Right lobe of liver (tissue), 4 donors: ENCODE measurements at regions not wholly inside any gene's neighbourhood (a gene's known extent, or its start where the extent isn't known, plus 50 kb on each side); places are given as distances from the start of the nearest gene placed in this dataset.

ENCODE experiments used
- CTCF ChIP-seq, 4 donors: fragments of 200-600 bp in 3 of 4; fragments of 450-650 bp in 1 of 4; IDR thresholded peaks; one replicate each; pipeline versions ENCODE4 v1.5.1 to v1.8.0; 2016 to 2022; ENCODE audit warnings: antibody characterized with exemption in 4 of 4, mild to moderate bottlenecking in 2 of 4
- POLR2A ChIP-seq: fragments of 450-650 bp; IDR thresholded peaks from one replicate; pipeline ENCODE4 v1.6.1; 2017; ENCODE audit warnings: antibody characterized with exemption, mild to moderate bottlenecking
- donor health status: DM: no; HTN: no; CAD: no.
- donor health status: DM: no; HTN: no; CAD: no.
- donor health status: DM: no; HTN: yes; CAD: no.

DNA sequence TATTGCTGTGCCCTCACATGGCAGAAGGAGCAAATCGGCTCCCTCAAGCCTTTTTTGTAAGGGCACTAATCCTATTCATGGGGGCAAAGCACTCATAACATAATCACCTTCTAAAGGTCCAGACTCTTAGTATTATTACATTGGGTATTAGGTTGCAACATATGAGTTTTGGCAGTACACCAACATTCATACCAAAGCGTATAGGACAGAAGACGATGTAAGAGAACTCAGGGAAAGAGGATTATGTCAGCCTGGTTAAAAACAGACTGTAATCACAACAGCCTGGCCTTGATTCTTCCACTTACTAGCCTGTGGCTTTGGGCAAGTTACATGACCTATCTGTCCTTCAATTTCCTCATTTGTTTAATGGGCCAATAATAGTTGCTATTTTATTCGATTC is 828.5 kb upstream of the NECTIN3 start:
- TF ChIP-seq CTCF (IDR thresholded peaks at IDR 0.05) (no peak), POLR2A (no peak)
